ENCODE measurements at regions not wholly inside any gene's neighbourhood (a gene's known extent, or its start where the extent isn't known, plus 50 kb on each side); places are given as distances from the start of the nearest gene placed in this dataset.

DNA sequence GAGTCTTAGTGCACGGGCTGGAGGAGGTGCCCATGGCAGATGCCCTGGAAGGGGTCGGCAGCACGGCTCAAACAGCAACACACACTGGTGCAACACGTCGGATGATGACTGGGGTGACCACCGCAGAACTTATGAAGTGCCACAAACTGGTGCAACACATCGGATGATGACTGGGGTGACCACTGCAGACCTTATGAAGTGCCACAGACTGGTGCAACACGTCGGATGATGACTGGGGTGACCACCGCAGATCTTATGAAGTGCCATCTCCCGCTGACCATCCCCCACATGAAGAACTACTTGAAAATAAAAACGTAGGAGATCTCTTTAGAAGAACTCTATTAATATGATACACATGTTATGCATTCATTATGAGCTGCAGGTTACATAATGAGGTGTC, 218.3 kb downstream of the TBXT start:
- DNase-seq = no peak

DNA sequence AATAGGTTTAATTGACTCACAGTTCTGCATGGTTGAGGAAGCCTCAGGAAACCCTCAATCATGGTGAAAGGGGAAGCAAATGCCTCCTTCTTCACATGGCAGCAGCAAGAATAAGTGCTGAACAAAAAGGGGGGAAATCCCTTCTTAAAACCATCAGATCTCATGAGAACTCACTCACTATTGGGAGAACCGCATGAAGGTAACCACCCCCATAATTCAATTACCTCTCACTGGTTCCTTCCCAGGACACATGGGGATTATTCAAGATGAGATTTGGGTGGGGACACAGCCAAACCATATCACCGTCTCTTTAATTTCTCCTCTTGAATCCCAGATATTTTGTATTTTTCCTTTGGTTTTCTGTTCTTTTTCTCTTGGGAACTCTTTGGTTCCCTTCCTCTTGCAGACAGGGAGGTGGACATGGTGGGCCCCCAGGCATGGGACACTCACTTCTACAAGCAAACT, 223.6 kb downstream of the TBXT start:
- DNase-seq = no peak

DNA sequence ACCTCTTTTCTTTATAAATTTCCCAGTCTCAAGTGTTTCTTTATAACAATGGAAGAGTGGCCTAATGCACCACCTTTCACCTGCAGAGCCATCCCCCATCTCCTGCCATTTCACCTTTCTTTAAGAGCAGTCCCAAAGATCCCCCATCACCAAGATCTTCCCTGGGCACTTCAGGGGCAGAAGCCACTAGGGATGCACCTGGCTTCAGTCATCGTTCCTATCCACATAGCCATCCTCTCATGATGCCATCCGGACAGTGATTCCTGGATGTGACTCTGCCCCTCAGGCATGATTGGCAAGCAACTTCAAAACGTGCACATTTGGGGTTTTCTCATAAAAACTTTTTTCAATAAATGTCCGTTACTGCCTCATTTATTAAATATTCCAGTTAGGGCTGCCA, 225.9 kb downstream of the TBXT start:
- no peak for DNase-seq

DNA sequence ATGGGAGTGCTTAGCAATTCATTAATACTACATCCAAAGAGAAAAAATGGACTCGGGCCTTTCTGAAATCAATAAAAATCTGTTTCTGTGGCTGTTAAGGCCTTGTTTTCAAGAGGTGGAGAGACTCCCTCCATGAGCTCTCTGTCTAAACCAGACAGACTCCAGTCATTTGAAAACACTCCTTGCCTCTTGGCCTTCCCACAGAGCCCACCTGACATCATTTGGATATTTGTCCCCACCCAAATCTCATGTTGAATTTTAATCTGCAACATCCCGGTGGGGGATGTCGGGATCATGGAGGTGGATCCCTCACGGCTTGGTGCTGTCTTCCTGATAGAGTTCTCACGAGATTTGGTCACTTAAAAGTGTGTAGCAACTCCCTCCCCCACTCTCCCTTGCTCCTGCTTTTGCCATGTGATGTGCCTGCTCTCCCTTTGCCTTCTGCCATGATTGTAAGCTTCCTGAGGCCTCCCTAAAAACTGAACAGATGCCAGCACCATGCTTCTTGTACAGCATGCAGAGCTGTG, 226.3 kb downstream of the TBXT start:
- no peak for DNase-seq

DNA sequence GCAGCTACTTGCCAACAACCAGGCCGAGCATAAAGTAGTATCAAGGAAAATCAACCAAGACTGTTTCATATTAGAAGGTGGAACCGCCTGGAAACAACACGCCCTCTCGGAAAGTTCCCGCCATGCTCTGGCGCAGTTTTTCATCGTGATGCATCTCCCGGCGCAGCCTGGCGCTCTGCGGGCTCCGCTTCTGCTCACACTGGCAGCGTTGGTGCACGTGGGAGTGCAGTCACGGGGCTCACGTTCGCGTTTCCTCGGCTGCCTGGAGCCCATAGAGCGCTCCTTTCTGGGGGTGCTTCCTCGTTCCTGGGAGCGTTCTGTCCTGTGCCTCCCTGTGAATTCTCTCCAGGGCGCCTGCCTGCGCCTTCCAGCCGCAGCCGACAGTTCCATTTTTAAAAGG, 227.3 kb downstream of the TBXT start:
- no peak for DNase-seq

DNA sequence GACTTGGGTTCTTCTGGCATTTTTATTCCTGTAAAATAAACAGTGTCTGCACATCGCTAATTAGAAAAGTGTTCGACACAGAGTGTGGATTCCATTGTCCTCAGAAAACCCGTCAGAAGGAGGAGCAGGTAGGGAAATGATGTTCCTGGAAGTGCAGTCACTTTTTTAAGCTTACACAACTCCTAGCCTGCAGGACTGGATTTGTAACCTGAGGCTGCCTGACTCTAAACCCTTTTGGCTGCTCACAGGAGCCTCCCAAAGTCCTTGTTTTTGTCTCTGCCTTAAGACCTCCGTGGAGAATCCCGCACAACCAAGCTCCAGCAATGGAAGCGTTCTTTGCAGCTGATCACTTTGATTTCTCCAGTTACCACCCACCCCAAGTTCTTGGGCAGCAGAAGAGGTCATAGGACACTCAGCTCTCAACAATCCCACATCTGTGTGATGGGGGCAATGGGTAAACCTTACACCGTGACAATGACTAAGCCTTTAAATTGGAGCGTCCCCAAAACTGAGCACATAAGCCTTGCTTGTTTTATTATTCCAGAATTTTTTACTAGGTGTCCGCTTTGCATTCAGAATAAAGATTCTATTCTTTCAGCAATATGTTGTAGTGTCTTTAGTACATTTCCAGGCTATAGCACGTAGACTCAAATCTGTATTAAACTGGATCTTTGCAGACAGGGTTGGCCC, 227.9 kb downstream of the TBXT start:
- no peak for DNase-seq

DNA sequence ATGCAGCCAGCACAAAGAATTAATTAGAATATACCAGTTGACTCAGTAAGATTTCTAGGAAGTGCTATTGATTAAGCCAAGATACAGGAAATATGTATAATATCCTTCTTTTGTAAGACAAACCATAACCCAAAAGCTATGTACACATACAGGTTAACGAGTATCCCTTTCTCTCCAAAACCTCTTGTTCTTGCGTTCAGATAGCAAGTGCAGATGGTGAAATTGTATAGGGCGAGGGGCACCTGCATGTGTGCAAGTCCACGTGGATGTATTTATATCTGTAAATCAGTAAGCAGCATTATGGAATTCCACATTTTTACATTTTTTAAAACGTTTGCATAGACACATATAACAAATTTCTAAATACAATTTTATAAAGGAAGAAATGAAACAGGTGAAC, 228.6 kb downstream of the TBXT start:
- DNase-seq = no peak

DNA sequence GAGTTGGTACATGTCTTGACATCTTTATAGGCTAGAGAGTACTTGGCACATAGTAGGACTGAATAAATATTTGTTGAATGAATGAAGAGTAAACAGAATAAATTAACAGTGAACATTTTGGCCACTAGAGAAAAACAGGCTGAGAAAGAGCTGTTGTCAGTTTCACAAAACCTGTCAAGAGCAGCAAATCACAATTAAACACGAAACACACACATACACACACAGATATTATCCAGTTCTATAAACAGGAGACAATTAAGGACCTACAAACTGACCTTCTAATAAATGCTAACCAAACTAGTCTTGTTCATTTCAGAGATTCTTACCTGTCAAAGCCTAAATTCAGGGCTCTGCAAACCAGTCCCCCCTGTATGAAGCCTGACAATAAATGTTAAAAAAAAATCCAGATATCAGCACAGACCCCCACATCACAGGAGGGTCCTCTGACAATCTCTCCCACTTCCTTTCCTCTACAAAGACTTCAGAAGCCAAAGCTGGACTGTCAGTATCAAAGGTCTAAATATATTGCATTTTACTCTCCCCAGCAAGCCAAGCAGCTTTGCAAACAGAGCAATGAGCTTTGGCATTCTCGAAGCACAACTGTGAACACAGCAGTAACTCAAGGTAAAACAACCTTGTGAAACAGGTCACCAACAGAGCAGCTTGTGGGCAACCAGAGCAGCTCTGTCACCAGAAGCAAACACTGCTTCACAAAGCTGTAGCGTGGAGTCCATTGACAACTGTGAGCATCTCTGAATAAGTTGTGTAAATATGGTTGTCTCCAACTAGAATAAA, 229.9 kb downstream of the TBXT start:
- DNase-seq = no peak

DNA sequence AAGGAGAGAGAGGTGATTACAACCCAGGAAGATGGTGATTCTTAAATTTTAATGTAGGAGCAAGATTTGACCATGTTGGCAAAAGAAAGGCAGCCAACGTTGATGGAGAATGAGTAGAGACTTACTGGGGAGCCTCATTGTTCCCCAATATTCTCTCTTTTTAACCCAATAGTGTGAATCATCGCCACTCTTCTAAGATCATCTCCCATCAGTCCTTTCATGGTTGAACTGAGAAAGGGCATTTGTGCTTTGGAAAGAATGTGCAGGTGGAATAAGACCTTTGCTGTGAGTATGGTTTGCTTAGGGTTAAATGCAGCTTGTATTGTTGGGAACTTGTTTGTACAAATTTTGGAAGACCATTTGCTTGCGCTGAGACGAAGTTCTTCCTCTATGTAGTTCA, 231.0 kb downstream of the TBXT start:
- DNase-seq = no peak

DNA sequence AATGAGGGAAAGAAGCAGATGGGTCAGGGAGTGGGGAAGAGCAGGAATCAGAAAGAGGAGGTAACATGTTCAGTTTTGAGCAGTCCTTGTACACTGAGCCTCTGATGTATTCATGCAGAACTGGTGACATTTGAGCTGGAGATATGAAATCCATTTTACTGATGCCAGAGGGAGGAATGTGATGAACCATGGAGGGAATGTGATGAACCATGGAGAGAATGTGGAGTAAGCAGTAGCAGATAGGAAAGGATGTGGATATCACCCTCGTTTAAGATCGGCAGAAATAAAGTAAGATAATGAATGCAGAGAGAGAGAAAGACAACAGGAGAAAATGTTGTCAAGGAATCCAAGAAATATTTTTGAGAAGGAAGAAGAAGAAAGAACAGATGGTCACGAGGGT, 231.6 kb downstream of the TBXT start:
- DNase-seq = no peak

DNA sequence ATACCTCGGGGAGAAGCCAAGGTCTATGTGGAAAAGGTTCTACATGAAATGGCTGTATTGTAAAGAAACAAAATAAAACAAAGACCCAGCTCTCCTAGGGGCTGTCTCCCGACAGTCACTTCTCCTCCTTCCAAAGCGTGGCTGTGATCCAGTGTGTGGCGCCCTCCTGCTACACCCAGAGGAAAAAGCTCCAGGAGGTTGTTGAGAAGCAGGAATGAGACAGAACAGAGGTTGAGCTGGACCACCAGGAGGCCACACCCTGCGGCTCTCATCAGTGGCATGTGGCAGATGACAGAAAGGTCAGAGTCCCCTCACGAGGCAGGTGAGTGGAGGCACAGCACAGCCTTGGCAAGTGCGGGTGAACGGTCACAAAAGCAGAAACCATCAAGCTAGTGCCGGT, 236.0 kb downstream of the TBXT start:
- no peak for DNase-seq

DNA sequence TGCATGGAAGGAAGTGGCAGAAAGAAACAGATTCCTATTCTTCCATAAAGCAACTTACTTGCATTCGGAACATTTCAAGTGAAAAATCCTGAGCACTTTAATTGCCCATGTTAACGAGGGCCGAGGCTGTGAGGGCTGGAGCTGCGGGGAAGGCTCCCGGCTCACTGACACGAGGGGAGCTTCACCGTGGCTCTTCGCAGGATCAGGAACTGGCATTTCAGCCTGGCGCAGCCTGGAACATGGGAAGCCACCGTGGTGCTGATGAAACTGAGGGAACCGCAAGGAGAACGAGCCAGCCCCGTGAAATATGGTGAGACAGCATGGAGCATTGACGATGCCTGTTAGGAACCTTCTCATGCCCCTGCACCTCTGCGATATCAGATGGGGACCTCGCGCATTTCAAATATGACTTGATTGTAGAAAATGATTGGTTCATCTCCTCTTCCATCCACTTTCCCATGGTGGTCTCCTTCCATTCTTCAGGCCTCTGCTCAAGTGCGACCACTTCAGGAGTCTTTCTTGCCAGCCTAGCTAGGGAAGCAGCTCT, 236.9 kb downstream of the TBXT start:
- DNase-seq = no peak

DNA sequence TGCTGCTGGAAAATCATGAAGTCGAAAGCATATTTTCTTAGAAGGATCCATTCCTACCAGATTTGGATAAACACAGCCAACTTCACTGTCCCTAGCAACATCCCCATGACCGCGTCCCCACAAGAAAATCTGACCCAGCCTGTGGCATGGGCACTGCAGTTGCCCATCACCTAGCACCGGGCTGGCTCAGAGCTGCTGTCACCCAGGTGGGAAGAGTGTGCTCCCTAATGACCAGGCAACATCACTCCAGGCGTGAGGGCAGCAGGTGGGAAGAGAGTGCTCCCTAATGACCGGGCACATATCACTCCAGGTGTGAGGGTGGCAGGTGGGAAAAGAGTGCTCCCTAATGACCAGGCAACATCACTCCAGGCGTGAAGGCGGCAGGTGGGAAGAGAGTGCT, 238.0 kb downstream of the TBXT start:
- DNase-seq = no peak

DNA sequence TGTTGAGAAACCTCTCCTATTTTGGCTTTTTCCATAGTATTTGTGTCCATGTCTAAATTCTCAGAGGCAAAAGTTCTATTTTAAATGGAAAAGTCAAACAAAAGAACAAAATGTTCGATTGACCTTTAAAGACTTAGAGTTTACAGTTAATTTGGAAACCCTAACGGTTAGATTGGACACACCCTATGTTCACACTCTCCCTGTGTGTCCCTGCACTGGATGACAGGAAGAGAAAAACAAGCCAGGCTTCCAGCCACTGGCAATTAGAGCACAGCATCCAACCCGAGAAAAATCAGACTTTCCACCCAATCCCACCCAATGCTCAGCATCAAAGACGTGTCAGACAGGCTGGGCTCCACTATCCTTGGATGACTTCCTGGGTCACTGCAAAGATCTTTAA, 241.3 kb downstream of the TBXT start:
- DNase-seq = no peak

DNA sequence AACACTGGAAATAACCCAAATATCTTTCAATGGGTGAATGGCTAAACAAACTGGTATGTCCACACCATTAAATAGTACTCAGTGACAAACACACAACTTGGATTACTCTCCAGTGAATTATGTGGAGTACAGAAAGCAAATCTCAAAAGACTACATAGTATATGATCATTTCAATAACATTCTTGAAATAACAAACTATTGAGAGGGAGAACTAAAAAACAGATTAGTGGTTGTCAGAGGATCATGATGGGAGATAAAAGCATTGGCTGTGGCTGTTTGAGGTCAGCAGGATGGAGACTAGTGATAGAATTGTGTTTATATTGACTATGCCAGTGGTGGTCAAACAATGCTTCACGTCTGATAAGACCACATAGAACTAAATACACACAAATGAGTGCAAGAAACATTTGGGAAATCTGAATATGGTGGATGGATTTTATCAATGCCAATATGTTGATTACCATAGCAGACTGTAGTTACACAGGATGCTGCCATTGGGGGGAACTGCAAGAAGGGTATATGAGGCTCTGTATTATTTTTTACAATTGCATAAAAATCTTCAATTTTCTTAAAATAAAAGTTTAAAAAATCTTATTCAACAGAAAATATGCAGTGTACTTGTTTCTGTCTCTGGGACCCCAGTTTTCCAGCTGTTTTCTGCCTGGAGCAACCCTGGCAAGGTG, 242.0 kb downstream of the TBXT start:
- no peak for DNase-seq

DNA sequence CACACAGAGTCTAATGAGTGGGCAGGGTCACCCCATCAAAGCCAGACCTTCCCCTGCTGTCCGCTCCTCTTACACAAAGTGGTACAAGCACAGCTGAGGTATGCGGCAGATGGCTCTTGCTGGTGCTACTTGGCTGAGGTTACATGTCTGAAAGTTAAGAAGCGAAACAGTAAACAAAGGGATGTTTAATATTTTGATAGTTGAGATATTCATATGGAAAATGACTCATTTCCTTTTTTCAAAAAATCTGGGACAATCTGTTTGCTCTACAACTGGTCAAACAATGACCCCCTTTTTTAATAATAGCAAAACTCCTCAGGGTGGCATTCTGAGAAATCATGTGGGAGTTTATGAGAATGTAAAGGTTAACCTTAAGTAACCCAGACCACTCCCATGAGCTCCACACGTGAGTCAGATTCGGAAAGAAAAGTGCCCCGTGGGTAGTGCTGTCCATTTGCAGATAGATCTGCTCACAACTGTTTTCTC, 245.3 kb downstream of the TBXT start:
- DNase-seq = no peak

DNA sequence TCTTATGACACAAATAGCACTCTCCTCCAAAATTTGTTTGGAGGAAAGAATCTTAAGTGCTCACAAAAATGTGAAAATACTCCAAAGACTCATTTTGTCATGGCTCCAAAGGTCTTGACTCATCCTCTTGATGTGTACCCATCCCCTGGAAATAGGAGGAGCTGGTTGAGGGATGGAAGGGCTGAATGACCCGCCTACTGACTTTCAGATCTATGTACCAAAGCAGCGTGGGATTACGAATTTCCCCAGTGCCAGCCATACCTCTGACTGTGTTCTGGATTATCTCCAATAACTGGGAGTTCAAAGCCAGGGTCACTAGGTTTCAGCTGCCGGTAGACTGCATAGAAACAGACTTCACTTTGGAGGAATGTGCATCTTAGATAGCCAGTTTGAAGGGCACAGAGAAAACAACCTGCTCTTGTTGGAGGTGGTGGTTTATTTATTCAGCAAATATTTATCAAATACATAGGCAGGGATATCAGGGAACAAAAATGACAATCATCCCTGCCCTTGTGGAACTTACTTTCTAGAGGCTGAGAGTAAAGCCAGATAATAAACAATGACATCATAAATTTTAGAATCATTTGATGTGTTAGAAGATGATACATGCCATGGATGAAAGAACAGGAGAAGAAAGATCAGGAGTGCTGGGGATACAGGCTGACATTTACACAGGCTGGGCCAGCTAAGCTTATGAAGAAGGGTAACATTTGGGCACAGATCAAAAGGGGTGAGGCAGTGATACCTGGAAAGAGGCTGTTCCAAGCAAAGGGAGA, 246.6 kb downstream of the TBXT start:
- DNase-seq = no peak

DNA sequence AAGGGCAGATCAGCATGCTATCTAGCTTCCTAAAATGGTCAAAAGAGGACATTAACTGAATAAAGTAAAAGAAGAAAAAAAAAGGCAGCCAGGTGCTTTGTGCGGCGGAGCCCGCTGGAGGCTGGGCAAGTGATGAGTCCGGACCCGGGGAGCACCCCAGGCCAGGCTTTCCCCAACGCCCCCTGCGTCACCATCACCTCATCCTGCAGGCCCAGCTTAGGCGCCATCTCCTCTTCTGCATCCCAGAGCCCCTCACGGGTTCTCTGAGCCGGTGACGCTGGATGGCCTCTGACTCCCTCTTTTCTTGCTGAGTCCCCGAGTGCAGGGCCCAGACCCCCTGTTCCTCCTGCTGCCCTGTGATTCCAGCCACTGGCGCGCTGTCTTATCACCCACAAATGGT, 250.1 kb downstream of the TBXT start:
- no peak for DNase-seq

DNA sequence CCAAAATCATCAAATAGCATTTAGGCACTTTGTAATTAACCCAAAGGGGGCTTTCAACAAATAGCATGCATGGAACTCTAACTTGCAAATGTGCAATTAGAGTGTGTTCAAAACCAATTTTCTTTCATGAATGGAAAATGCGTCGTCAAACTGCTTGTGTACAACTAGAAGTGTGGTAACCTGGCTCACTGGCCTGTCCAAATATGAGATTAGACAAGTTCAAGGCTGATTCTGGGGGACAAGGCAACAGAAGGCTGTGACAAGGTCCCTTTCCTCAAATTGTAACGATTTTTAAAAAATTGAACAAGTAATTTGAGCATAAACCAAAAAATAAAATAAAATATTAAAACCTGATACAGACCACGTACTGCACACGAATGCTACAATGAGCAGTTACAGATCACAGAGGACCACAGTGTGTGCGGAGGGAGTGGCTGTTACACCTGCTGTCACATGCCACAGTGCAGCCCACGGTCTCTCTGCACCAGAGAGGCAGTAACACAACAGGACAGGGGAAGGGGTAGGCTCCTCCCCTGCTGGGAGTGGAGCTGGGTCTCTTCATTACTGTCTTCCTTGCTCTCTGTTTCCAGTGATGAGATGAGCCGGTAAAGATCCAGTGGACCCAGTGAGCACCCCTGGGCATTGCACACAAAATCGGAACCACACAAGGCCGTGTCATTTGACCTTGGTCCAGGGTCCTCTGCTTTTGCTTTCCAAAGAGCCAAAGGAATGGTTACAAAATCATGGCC, 252.2 kb upstream of the PDE10A start:
- DNase-seq = no peak

DNA sequence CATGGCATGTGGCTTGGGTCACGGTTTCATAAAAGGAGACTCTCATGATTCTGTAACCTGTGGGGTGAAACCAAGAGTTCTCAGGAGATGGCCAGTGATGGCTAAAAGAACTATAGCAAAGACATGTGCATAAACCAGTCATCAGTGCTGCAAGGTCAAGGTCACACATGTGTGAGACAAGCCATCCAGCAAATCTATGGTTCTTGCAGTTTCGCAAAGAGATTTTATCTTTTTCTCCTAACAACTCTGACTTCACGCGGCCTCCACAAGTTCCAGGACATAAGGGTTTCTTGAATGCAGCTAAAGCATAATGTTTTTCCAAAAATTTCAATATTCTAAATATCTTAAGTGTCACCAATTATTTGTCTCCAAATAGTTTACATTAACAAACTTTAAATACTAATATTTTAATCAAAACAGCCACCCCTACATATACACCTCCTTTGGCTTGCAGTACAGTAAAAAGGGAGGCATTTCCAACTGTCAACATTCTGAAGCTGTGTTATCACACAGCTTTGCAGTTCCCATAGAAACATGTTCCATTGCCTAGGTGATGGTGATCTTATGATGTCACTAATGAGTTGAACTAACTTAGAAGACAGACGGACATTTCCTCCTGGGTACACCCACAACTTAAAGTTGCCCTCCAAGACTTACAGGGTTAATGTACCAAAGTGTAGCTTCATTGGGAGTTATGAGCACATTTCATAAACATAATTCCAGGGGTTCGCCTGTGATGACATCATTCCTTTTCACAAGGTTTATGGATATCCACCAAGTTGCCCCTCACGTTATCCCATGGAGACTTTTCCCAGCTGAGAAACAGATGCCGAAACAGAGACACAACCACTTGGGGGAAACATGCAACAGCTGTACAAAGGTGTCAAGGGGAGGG, 250.9 kb upstream of the PDE10A start:
- no peak for DNase-seq

Data from right kidney (tissue), 1 donor.